ENCODE measurements at regions not wholly inside any gene's neighbourhood (a gene's known extent, or its start where the extent isn't known, plus 50 kb on each side); places are given as distances from the start of the nearest gene placed in this dataset.

- peak in 1 of 7 experiments; percentile 12 for TF ChIP-seq CTCF (IDR thresholded peaks at IDR 0.05)
- TF ChIP-seq POLR2A (IDR thresholded peaks at IDR 0.05) = no peak
These were observed 499.3 kb upstream of the ADAMTS5 start for GRCh38 chr21:27466140-27466539.
